ENCODE measurements at regions not wholly inside any gene's neighbourhood (a gene's known extent, or its start where the extent isn't known, plus 50 kb on each side); places are given as distances from the start of the nearest gene placed in this dataset.

DNA sequence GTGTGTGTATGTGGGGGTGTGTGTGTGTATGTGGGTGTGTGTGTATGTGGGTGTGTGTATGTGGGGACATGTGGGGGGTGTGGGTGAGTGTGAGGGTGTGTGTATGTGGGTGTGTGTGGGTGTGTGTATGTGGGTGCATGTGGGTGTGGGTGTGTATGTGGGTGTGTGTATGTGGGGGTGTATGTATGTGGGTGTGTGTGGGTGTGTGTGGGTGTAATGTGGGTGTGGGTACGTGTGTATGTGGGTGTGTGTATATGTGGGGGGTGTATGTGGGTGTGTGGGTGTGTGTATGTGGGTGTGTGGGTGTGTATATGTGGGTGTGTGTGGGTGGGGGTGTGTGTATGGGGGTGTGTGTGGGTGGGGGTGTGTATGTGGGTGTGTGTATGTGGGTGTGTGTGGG is 106.7 kb downstream of the SPATA19 start:
- TF ChIP-seq OVOL2 (CRISPR knock-in tag; IDR thresholded peaks at IDR 0.05; ENCODE audit: borderline replicate concordance), result no peak
- TF ChIP-seq CTCF (IDR thresholded peaks at IDR 0.05), result no peak
- TF ChIP-seq TEAD4 (CRISPR knock-in tag; IDR thresholded peaks at IDR 0.05), result no peak
- TF ChIP-seq NR2C2 (CRISPR knock-in tag; IDR thresholded peaks at IDR 0.05), result no peak
- no peak for TF ChIP-seq FOXP1 (CRISPR knock-in tag; IDR thresholded peaks at IDR 0.05; ENCODE audit: borderline replicate concordance)
- TF ChIP-seq SP1 (CRISPR knock-in tag; conservative IDR thresholded peaks at IDR 0.05), result no peak
- TF ChIP-seq FOXJ3 (CRISPR knock-in tag; IDR thresholded peaks at IDR 0.05; ENCODE audit: borderline replicate concordance), result no peak
- TF ChIP-seq GABPB1 (CRISPR knock-in tag; IDR thresholded peaks at IDR 0.05), result no peak
- no peak for TF ChIP-seq ZNF671 (CRISPR knock-in tag; IDR thresholded peaks at IDR 0.05)
